IgD-negative memory B cell (primary cell): ENCODE measurements at regions not wholly inside any gene's neighbourhood (a gene's known extent, or its start where the extent isn't known, plus 50 kb on each side); places are given as distances from the start of the nearest gene placed in this dataset.

Source experiments
- H3K27ac Mint-ChIP-seq, 3 donors: one replicate each; pipeline ENCODE4 v1.8.0; 2020 to 2022; ENCODE audit warnings: mild to moderate bottlenecking in 3 of 3, mixed read lengths in 3 of 3, moderate library complexity in 1 of 3
- H3K27me3 Mint-ChIP-seq: one replicate; pipeline ENCODE4 v1.8.0; 2021; ENCODE audit warnings: mixed read lengths
- H3K36me3 Mint-ChIP-seq: one replicate; pipeline ENCODE4 v1.8.0; 2020; ENCODE audit warnings: mild to moderate bottlenecking, mixed read lengths
- H3K4me1 Mint-ChIP-seq, 3 donors: one replicate each; pipeline ENCODE4 v1.8.0; 2020 to 2022; ENCODE audit warnings: mixed read lengths in 3 of 3, mild to moderate bottlenecking in 1 of 3
- H3K4me3 Mint-ChIP-seq, 4 donors: one replicate each; pipeline ENCODE4 v1.8.0; 2020 to 2022; ENCODE audit warnings: mild to moderate bottlenecking in 4 of 4, mixed read lengths in 4 of 4, moderate library complexity in 3 of 4
- H3K9me3 Mint-ChIP-seq, 3 donors: one replicate each; pipeline ENCODE4 v1.8.0; 2020 to 2021; ENCODE audit warnings: mixed read lengths in 3 of 3, mild to moderate bottlenecking in 1 of 3

DNA sequence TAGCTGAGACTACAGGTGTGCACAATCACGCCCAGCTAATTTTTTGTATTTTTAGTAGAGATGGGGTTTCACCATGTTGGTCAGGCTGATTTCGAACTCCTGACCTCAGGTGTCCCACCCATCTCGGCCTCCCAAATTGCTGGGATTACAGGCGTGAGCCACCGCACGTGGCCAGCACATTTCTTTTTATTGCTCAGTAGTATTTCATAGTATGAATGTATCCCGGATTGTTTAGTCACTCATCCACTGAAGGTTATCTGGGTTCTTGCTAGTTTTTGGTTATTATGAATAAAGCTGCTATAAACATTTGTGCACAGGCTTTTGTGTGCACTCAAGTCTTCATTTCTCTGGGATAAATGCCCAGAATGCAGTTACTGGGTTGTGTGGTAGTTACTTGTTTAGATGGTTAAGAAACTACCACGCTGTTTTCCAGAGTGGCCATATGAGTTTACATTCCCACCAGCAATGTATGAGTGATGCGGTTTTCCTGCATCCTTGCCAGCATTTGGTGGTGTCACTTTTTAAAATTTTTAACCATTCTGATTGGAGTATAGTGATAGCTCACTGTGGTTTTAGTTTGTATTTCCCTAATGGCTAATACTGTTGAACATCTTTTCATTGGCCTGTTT lies 275.8 kb upstream of the LYZL1 start:
- Mint-ChIP-seq H3K4me1 (peaks cover 0 to 3% (median 0%) of the 10 kb centered on the region in 3 donors), H3K9me3 (peaks cover 2 to 8% (median 2%) of the 10 kb centered on the region in 3 donors), H3K27ac (no peak overlapping the region), H3K36me3 (no peaks in the 10 kb centered on the region), H3K27me3 (peaks cover 2% of the 10 kb centered on the region), H3K4me3 (no peak overlapping the region)

DNA sequence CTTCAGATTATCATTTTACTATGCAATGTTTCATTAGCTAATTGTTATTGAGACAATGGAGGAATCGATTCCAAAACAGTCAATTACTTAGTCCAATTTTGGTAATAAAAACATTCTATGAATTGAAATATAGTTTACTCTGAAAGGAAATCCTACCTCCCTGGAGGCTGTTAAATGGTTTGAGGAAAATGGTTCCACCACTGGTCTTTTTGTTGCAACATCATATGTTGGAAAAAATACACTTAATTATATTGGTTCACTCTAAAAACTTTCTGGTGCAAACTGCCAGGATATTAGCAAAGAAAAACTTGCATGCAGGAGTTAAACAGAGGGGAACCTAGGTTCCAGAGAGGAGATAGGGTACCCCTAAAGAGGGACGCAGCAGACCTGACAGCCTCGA lies 267.3 kb upstream of the LYZL1 start:
- no peak overlapping the region for H3K4me3 Mint-ChIP-seq
- no peak overlapping the region for H3K27ac Mint-ChIP-seq
- H3K4me1 Mint-ChIP-seq: no peaks in the 10 kb centered on the region
- peaks cover 2% of the 10 kb centered on the region for H3K36me3 Mint-ChIP-seq
- no peaks in the 10 kb centered on the region for H3K27me3 Mint-ChIP-seq
- peaks cover 1 to 8% (median 2%) of the 10 kb centered on the region in 3 donors for H3K9me3 Mint-ChIP-seq

DNA sequence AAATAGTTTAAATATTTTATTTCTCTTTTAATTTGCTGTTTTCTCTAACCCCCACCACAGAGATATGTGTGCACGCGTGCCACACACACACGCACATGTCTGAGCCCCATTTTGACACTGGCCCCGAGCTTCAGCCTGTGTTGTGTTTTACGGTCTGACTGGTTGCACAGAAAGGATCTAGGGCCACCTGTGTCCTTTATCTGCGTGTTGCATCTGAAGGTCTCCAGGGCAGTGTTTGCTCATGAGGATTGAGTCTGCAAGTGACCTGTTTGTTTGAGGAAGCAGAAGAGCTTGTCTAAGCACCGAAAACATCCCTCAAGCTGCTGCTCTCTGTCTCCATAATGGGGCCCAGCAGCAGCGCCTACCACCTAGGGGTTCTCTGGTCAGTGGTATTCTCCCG lies 266.4 kb upstream of the LYZL1 start:
- peaks cover 2% of the 10 kb centered on the region for H3K36me3 Mint-ChIP-seq
- H3K4me3 Mint-ChIP-seq: no peak overlapping the region
- H3K9me3 Mint-ChIP-seq: peaks cover 1 to 3% (median 2%) of the 10 kb centered on the region in 3 donors
- H3K27me3 Mint-ChIP-seq: no peaks in the 10 kb centered on the region
- H3K27ac Mint-ChIP-seq: no peak overlapping the region
- H3K4me1 Mint-ChIP-seq: no peaks in the 10 kb centered on the region

DNA sequence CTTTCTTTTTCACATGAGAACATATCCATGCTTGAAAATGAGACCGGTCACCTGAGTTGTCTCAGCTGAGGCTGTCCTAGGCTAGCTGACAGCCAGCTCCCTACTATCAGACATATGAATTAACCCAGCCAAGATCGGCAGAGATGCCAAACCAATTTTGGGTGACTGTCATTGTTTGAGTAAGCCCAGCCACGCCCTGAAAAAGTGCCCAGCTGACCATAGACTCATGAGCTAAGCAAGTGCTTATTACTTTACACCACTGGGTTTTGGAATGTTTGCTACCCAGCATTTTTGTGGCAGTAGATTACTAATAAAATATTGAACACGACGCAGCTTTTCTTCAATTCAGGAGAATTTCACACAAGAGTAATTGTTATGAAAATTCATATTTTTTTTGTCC lies 265.2 kb upstream of the LYZL1 start:
- no peaks in the 10 kb centered on the region for H3K27me3 Mint-ChIP-seq
- H3K9me3 Mint-ChIP-seq: peaks cover 0 to 2% (median 1%) of the 10 kb centered on the region in 3 donors
- no peak overlapping the region for H3K27ac Mint-ChIP-seq
- no peak overlapping the region for H3K4me3 Mint-ChIP-seq
- no peaks in the 10 kb centered on the region for H3K4me1 Mint-ChIP-seq
- peaks cover 2% of the 10 kb centered on the region for H3K36me3 Mint-ChIP-seq

DNA sequence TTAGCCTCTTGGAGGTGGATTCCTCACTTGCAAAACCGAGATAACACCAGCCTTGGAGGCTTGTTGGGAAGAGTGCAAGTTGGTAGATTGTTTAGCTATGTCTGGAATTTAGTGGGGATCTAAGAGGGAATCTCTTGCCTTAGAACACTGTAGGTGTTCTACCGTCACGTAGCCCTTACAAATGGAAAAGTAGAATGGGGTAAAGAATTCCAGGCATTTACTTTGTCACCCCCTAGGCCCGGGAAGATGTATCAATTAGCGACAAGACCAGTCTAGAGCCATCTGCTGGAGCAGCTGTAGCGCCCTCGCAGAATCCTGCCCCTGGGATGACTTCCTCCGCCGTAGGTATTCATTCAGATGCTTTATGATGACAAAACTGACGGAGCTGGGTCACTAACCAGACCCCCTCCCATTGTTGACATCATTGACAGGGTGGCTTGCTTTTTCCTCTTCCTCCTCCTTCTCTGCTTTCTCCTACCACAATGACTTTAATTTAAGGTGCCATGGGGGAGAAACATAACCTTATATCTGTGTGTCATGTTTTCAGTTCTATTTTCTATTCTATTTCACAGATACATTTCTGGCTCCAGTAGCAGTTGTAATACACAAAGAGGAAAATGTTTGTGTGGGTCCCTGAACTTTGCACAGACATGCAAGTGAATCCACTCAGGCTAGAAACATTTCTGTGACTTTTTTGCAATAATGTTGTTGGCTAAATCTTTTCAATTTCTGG lies 262.6 kb upstream of the LYZL1 start:
- peaks cover 0 to 2% (median 1%) of the 10 kb centered on the region in 3 donors for H3K9me3 Mint-ChIP-seq
- H3K4me1 Mint-ChIP-seq: peaks cover 0 to 2% (median 0%) of the 10 kb centered on the region in 3 donors
- H3K4me3 Mint-ChIP-seq: no peak overlapping the region
- no peaks in the 10 kb centered on the region for H3K36me3 Mint-ChIP-seq
- no peak overlapping the region for H3K27ac Mint-ChIP-seq
- H3K27me3 Mint-ChIP-seq: no peaks in the 10 kb centered on the region

DNA sequence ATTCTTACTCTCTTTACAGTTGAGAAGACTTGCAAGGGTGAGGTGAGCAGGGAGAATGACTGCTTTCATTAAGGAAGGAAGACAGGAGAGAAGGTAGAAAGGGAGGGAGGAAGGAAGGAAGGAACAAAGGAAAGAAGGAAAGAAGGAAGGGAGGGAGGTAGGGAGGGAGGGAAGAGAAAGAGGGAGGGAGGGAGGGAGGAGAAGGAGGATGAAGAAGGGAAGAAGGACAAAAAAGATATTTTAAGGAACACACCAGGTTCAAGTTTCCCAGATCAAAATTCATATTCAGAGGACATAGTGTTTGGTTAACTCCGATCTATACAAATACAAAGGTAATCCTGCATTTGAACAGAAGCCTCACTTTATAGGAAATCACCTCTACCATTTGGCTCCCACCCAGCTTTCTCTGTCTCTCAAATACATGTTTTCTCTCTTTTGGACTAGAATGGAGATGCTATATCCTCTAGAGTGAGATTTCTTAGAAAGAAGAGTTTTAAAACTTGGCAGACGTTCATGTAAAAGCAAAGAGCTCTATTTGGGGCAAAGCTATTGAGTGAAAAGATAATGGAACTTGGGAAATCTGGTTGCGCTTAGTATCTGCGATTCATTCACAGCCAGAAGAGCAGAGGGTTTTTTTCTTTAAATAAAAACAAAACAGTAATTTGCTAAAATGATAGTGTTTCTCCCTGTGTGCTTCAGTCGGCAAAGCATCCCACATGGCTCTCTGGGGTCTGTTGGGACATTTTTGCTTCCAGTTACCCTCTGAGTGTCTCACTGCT lies 261.9 kb upstream of the LYZL1 start:
- H3K4me3 Mint-ChIP-seq: no peak overlapping the region
- H3K36me3 Mint-ChIP-seq: no peaks in the 10 kb centered on the region
- H3K9me3 Mint-ChIP-seq: peaks cover 0 to 2% (median 1%) of the 10 kb centered on the region in 3 donors
- H3K27ac Mint-ChIP-seq: no peak overlapping the region
- H3K27me3 Mint-ChIP-seq: no peaks in the 10 kb centered on the region
- H3K4me1 Mint-ChIP-seq: peaks cover 0 to 2% (median 0%) of the 10 kb centered on the region in 3 donors

DNA sequence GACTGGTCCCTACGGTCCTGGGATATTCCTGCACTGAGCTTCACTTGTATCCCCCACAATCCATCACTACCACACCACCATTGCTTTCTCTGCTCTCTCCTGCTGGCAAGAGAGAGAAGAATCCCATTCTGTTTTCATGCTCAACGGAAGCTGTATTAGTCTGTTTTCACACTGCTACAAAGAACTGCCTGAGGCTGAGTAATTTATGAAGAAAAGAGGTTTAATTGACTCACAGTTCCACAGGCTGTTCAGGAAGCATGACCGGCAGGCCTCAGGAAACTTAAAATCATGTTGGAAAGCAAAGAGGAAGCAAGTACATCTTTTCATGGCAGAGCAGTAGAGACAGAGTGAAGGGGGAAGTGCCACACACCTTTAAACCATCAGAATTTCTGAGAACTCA lies 260.4 kb upstream of the LYZL1 start:
- H3K4me1 Mint-ChIP-seq: peaks cover 2% of the 10 kb centered on the region in 3 donors
- peaks cover 0 to 2% (median 1%) of the 10 kb centered on the region in 3 donors for H3K9me3 Mint-ChIP-seq

DNA sequence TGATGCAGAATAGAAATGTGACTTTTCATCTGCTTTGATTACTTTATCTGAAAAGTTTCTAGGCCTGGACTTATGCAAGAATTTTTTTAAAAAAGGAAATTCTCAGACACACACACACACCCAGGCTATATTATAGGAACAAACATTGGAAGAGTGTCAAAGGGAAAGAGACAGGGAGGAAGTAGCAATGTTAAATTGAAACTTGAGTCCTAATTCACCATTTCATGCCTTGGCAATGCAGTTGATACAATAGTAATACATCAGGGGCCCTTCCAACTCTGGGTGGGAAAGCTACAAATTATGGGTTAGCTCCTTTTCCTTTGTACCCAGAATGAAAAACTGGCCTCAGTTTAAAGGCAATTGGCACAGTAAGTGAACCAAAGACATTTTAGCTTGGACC lies 258.0 kb upstream of the LYZL1 start:
- Mint-ChIP-seq H3K9me3 (peaks cover 0 to 2% (median 0%) of the 10 kb centered on the region in 3 donors), H3K27ac (no peak overlapping the region), H3K36me3 (no peaks in the 10 kb centered on the region), H3K4me3 (no peak overlapping the region), H3K4me1 (peaks cover 2 to 6% (median 2%) of the 10 kb centered on the region in 3 donors), H3K27me3 (peaks cover 1% of the 10 kb centered on the region)

More for the DNA sequence above, 260.4 kb upstream of the LYZL1 start:
- Mint-ChIP-seq H3K27ac (no peak overlapping the region), H3K27me3 (no peaks in the 10 kb centered on the region), H3K4me3 (no peak overlapping the region), H3K36me3 (no peaks in the 10 kb centered on the region)

DNA sequence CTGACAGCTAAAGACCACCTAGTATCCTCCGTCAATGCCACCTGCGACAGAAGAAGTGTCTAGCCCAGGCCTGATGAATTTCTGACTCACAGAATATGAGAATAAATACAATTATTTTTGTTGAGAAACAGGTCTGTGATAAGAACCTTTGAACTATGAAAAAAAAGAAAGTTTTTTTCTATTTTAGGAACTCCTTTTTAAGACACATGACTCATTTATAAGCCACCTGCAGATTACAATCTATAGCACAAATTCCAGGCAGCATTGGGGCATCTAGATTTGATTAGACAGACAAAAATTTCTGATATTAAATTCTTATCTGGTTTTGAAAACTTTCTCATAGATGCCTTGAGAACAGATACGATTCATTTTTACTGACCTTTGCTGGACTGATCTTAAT lies 256.7 kb upstream of the LYZL1 start:
- H3K27ac Mint-ChIP-seq: no peak overlapping the region
- peaks cover 2 to 6% (median 2%) of the 10 kb centered on the region in 3 donors for H3K4me1 Mint-ChIP-seq
- peaks cover 0 to 2% (median 0%) of the 10 kb centered on the region in 3 donors for H3K9me3 Mint-ChIP-seq
- no peak overlapping the region for H3K4me3 Mint-ChIP-seq
- no peaks in the 10 kb centered on the region for H3K36me3 Mint-ChIP-seq
- peaks cover 1% of the 10 kb centered on the region for H3K27me3 Mint-ChIP-seq

DNA sequence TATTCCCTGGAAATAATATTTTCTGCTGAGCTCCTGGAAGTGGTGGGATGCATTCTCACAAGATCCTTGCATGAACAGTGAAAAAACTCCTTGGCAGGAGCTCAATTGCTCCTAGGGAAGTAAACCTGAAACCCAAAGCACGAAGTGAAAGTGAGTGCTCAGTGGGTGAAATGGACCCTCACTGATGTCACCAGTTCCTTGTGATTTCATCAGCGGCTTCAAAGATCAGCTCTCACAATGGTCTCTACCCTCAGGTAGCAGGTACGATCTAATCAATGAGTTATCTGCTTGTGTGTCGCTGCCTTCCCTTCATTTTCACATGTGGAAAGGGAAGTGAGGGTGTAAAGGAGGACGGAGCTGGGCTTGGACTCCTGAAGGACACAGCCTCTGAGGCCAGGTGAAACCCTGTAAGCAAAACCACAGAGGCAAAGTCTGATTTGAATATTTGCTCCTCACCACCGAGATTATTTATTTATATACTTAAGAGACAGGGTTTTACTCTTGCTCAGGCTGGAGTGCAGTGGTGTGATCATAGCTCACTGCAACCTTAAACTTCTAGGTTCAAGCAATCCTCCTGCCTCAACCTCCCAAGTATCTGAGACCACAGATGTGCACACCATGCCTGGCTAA lies 255.4 kb upstream of the LYZL1 start:
- peak overlapping the region in 3 of 4 donors; percentile 11 to 50 (median 37) for H3K4me3 Mint-ChIP-seq

DNA sequence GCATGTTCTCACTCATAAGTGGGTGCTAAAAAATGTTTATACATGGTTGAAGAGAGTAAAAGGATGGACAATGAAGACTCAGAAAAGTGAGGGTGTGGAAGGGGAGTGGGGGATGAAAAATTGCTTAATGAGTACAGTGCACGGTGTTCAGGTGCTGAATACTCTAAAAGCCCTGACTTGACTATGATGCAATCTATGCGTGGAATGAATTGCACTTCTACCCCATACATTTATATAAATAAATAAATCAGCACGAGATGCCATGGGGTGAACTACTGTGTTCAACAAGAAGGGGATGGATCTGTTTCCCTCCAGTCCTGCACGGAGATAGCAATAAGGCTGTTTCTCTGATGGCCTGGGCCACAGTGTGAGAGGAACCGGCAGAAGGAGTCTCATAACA lies 254.3 kb upstream of the LYZL1 start:
- H3K4me3 Mint-ChIP-seq: no peak overlapping the region
- H3K36me3 Mint-ChIP-seq: no peaks in the 10 kb centered on the region
- no peak overlapping the region for H3K27ac Mint-ChIP-seq
- peaks cover 0 to 2% (median 0%) of the 10 kb centered on the region in 3 donors for H3K9me3 Mint-ChIP-seq
- peaks cover 2 to 6% (median 2%) of the 10 kb centered on the region in 3 donors for H3K4me1 Mint-ChIP-seq
- H3K27me3 Mint-ChIP-seq: peaks cover 1% of the 10 kb centered on the region

More for the DNA sequence above, 255.4 kb upstream of the LYZL1 start:
- H3K9me3 Mint-ChIP-seq: peaks cover 0 to 2% (median 0%) of the 10 kb centered on the region in 3 donors
- no peaks in the 10 kb centered on the region for H3K36me3 Mint-ChIP-seq
- H3K4me1 Mint-ChIP-seq: peaks cover 2 to 6% (median 2%) of the 10 kb centered on the region in 3 donors
- peaks cover 1% of the 10 kb centered on the region for H3K27me3 Mint-ChIP-seq
- H3K27ac Mint-ChIP-seq: peak overlapping the region in 1 of 3 donors; percentile 19

DNA sequence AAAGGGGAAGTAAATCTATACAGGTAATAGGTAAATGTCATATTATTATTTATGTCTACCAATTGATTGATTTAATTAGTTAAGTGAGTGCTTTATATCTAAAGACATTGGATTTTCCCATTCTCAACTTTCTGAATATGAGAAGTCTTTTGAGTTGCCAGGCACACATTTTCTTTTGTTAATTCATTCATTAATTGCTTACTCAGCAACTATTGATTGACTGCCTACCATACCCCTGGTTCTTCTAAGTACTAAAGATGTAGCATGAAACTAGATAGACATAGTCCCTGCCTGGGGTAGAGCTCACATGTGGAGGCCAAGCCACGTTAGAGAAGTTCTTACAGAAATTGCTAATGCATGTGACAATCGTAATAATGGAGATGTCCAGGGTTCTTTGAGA lies 253.1 kb upstream of the LYZL1 start:
- Mint-ChIP-seq H3K4me3 (no peak overlapping the region), H3K27ac (no peak overlapping the region), H3K27me3 (peaks cover 1% of the 10 kb centered on the region), H3K9me3 (peaks cover 0 to 4% (median 0%) of the 10 kb centered on the region in 3 donors), H3K4me1 (peaks cover 0 to 6% (median 2%) of the 10 kb centered on the region in 3 donors), H3K36me3 (no peaks in the 10 kb centered on the region)

DNA sequence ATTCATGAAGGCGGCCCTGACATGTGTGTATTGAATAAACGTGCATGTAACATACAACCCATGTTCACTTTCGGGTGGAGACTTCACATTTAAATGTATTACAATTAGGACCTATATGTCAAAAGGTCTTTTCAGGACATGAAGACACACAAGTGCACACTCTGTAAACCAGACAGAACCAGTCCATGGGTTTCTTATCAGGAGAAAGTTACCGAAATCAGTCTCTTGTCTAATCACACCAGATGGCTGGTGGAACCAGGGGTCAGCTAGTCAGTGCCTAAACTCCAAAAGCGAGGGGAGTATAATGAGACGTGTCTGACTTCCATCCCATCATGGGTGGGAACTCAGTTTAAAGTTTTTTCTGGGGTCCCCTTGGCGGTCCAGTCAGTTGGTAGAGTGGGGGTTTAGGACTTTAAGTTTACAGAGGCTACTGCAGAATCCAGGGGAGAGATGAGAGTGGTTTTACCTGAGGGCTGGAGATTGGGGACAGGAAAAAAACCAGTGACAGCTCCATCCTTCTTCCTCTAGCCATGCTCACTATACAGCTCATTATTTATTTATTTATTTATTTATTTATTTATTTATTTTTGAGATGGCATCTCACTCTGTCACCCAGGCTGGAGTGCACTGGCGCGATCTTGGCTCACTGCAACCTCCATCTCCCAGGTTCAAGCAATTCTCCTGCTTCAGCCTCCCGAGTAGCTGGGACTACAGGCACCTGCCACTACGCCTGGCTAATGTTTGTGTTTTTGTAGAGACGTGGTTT lies 251.3 kb upstream of the LYZL1 start:
- Mint-ChIP-seq H3K9me3 (peaks cover 0 to 6% (median 0%) of the 10 kb centered on the region in 3 donors), H3K4me3 (no peak overlapping the region), H3K4me1 (peaks cover 0 to 6% (median 2%) of the 10 kb centered on the region in 3 donors), H3K27ac (peak overlapping the region in 1 of 3 donors; percentile 8), H3K36me3 (no peaks in the 10 kb centered on the region), H3K27me3 (peaks cover 1% of the 10 kb centered on the region)

DNA sequence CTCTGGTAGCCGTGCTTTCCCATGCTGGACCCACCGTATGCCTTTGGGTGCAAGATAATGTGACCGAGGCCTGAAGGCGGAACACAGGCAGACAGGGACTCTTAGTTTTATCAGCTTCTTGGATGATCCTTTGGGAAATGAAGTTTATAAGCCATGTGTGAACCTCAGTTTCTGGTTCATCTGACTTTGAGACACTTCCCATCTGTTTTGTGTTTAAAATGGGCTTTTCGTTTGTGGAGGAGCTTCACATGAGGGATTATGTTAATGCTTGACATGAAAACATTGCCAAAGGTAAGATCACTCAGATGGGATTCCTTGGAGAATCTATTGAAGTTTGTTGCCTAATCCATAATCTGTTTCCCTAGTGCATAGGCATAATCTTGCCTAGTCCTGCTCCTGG lies 249.8 kb upstream of the LYZL1 start:
- peaks cover 0 to 6% (median 0%) of the 10 kb centered on the region in 3 donors for H3K9me3 Mint-ChIP-seq
- H3K27me3 Mint-ChIP-seq: peaks cover under 1% of the 10 kb centered on the region
- H3K27ac Mint-ChIP-seq: no peak overlapping the region
- H3K4me3 Mint-ChIP-seq: no peak overlapping the region
- H3K4me1 Mint-ChIP-seq: no peaks in the 10 kb centered on the region
- no peaks in the 10 kb centered on the region for H3K36me3 Mint-ChIP-seq
